ENCODE measurements at regions not wholly inside any gene's neighbourhood (a gene's known extent, or its start where the extent isn't known, plus 50 kb on each side); places are given as distances from the start of the nearest gene placed in this dataset.

DNA sequence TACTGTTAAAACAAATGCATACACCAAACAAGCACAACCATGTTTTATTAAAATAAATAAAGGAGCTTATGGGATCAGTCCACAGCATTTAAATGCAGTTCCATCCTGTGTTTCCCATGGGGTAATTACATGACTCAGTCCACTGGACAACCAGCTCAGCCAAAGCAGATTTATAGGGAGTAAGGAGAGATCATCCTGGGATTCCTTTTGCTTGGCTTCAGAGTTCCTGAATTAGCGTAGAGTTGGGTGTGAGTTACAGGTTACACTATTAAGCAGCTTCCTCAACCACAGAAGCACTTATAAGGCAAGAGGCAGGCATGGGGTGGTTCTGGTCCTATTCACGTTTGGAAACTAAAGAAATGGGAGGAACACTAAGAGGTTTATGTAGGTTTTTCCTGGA is 381.1 kb upstream of the ACTBL2 start:
- no peak for DNase-seq

- DNase-seq: no peak
Measured at GRCh38 chr5:57862942-57863341, 380.3 kb upstream of the ACTBL2 start.

DNA sequence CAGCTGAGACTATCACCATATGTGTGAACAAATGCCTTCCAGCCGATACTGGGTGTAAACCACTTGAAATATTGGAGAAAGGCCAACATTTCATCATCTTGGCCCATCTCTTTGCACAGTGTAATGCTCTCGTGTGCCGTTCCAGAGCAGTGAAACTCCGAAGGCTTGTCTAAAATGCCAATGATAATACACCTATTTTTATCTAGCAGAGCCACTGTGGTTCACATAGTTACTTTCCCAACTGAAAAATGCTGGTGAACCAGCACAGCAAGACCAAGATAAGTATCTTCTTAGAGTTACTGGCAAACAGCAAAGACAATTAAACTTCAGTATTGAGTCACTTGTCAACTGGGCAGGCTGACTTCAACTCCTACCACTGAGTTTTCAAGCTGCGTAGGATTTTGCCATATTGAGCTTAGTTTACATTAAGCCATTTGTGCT is 379.9 kb upstream of the ACTBL2 start:
- DNase-seq: no peak

DNA sequence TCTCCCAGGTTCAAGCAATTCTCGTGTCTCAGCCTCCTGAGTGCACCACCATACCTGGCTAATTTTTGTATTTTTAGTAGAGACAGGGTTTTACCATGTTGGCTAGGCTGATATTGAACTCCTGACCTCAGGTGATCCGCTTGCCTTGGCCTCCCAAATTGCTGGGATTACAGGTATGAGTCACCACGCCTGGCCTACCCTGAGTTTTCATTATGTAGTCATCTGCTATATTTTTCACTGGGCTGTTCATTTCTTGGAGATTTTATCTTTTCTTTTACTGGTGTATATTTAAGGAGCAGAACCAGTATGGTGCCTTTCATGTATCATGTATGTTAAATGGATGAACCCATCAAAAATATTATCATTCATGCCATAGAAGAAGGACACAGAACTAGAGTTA is 377.0 kb upstream of the ACTBL2 start:
- no peak for DNase-seq

GRCh38 chr5:57858905-57859304 is 376.3 kb upstream of the ACTBL2 start:
- DNase-seq: no peak

- no peak for DNase-seq
Measured at GRCh38 chr5:57857696-57858095, 375.1 kb upstream of the ACTBL2 start.

- DNase-seq: no peak
Measured at GRCh38 chr5:57855831-57856230, 373.2 kb upstream of the ACTBL2 start.

GRCh38 chr5:57853929-57854697 is 371.5 kb upstream of the ACTBL2 start:
- no peak for DNase-seq

DNA sequence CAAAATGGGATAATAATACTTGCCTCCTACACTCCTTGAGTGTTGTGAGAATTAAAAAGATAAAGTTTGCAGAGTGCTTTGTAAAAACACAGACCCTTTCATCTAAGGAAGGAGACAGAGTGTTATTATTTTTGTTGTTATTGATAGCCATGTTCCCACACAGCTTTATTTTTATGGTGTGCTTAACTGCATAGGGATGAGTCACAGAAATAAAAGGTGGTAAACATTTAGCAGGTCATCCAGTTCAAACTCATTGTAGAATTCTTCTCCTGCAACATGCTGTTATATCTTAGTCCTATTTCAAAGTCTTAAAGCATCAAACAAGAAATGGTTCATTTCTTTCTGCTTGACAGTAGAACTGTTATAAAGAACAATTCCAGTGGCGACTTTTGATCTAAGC is 367.5 kb upstream of the ACTBL2 start:
- DNase-seq: no peak

GRCh38 chr5:57845025-57845424 is 362.4 kb upstream of the ACTBL2 start:
- no peak for DNase-seq

- DNase-seq: no peak
Measured at GRCh38 chr5:57844410-57844809, 361.8 kb upstream of the ACTBL2 start.

- DNase-seq: no peak
Measured at GRCh38 chr5:57843059-57843367, 360.4 kb upstream of the ACTBL2 start.

- no peak for DNase-seq
Measured at GRCh38 chr5:57842364-57843058, 359.9 kb upstream of the ACTBL2 start.

- DNase-seq: no peak
Measured at GRCh38 chr5:57841676-57842363, 359.2 kb upstream of the ACTBL2 start.

GRCh38 chr5:57839437-57840079 is 356.9 kb upstream of the ACTBL2 start:
- DNase-seq: no peak

- no peak for DNase-seq
Measured at GRCh38 chr5:57839025-57839424, 356.4 kb upstream of the ACTBL2 start.

GRCh38 chr5:57836921-57837320 is 354.3 kb upstream of the ACTBL2 start:
- DNase-seq: no peak

DNA sequence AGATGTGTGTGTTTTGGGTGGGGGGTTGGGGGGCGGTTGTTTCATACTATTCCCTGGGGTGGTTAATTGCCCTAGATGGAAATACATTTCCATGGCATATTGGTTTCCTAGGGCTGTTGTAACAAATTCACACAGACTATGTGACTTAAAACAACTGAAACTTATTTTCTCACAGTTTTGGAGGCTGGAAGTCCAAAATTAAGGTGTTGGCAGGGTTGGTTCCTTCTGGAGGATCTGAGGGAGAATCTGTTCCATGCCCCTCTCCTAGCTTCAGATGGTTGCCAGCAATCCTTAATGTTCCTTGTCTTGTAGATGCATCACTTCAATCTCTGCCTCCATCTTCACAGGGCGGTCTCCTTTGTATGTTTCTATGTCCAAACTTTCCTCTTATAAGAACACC is 353.7 kb upstream of the ACTBL2 start:
- DNase-seq: no peak

- no peak for DNase-seq
Measured at GRCh38 chr5:57834829-57835608, 352.4 kb upstream of the ACTBL2 start.

DNA sequence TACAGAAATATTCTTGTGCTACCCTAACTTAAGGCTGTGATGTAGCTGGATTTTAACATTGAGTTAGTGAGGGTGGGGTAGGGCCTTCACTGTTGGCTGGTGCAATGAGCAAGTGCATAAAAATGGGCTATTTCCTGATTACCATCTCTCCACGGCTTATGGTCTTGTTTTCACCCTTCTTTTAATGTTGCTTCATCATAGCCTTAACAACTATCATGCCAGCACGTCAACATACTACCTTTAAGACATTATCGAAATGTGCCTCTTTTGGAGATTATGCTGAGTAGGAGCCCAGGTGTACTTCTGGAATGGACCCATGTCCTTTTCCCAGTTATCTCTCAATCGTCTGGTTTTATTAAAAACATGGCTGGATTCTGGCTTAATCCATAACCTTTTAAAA is 350.9 kb upstream of the ACTBL2 start:
- no peak for DNase-seq

- DNase-seq: no peak
Measured at GRCh38 chr5:57832875-57833274, 350.3 kb upstream of the ACTBL2 start.

- no peak for DNase-seq
Measured at GRCh38 chr5:57831932-57832331, 349.3 kb upstream of the ACTBL2 start.

DNA sequence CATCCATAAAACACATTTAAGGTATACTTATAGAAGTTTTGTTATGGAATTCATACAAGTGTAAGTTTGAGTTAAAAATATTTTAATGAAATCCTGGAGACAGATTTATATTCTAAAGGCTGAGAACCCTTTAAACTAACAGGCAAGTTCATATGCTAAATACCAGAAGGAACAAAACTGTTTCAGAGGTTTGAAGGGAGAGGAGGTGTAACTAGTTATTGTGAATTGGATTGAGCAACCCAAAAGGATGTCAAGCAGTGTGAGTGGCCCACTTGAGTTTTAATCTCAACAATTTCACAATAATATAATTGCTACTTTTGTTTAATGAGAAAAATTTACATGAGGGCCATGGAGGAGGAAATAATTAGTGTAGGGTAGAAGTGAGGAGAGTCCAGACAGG is 348.5 kb upstream of the ACTBL2 start:
- no peak for DNase-seq
